A673 (cell line): ENCODE measurements at regions not wholly inside any gene's neighbourhood (a gene's known extent, or its start where the extent isn't known, plus 50 kb on each side); places are given as distances from the start of the nearest gene placed in this dataset.
"Not testable (repeated sequence)": the region's sequence is repeated elsewhere in the genome, so short reads cannot be mapped to it uniquely, and the experiment has no call there.

Experiments used
- BruUV-seq: library from RNA; stranded (reverse); fragments of 400-500 nt; replicated peaks from 2 replicates; lab custom pipeline; 2021; lab: Mats Ljungman, UMichigan
- CTCF ChIA-PET: fragments of 300-600 bp; sonication (Branson Sonifier 250); formaldehyde crosslinking; loops from one replicate; lab custom pipeline; 2022; ENCODE audit warnings: antibody characterized with exemption; lab: Charles Lee
- POLR2A ChIA-PET: fragments of 300-600 bp; sonication (Branson Sonifier 250); formaldehyde crosslinking; loops from one replicate; lab custom pipeline; 2022; ENCODE audit warnings: antibody characterized with exemption; ENCODE audit not compliant: low non-redundant PET; lab: Charles Lee
- DNase-seq: peaks from one replicate; pipeline ENCODE4 v3.0.0-alpha.2; 2015; ENCODE audit warnings: low spot score
- H3K27ac ChIP-seq: fragments of 200-600 bp; sonication (generic); 2 replicates; pipeline ENCODE4 v1.5.1; 2016; ENCODE audit warnings: mixed run types, low read depth, mild to moderate bottlenecking, mixed read lengths, antibody characterized with exemption, low read length; ENCODE audit not compliant: poor library complexity, severe bottlenecking
- H3K27me3 ChIP-seq: fragments of 200-600 bp; sonication (generic); replicated peaks from 2 replicates; pipeline ENCODE4 v1.6.1; 2017; ENCODE audit warnings: mixed run types, low read depth, mild to moderate bottlenecking, mixed read lengths, antibody characterized with exemption, low read length; ENCODE audit not compliant: insufficient read depth, poor library complexity
- H3K36me3 ChIP-seq: fragments of 200-600 bp; sonication (generic); 2 replicates; pipeline ENCODE4 v1.6.1; 2016; ENCODE audit warnings: mixed run types, mild to moderate bottlenecking, mixed read lengths, antibody characterized with exemption, low read length; ENCODE audit not compliant: insufficient read depth, poor library complexity, severe bottlenecking
- H3K4me1 ChIP-seq: fragments of 200-600 bp; sonication (generic); 2 replicates; pipeline ENCODE4 v1.6.1; 2017; ENCODE audit warnings: mixed run types, mild to moderate bottlenecking, mixed read lengths, antibody characterized with exemption, low read length; ENCODE audit not compliant: insufficient read depth, poor library complexity, severe bottlenecking
- H3K4me3 ChIP-seq: fragments of 200-600 bp; sonication (generic); 2 replicates; pipeline ENCODE4 v1.5.1; 2016; ENCODE audit warnings: low read depth, mixed run types, mild to moderate bottlenecking, mixed read lengths, low read length; ENCODE audit not compliant: poor library complexity, severe bottlenecking
- H3K9me3 ChIP-seq: fragments of 200-600 bp; sonication (generic); 2 replicates; pipeline ENCODE4 v1.6.1; 2016; ENCODE audit warnings: mixed run types, low read depth, mild to moderate bottlenecking, mixed read lengths, antibody characterized with exemption, low read length; ENCODE audit not compliant: poor library complexity, severe bottlenecking
- CTCF ChIP-seq: fragments of 300-800, 200-600 bp; sonication (generic); conservative IDR thresholded peaks from 2 replicates; pipeline ENCODE4 v1.5.1; 2017; ENCODE audit warnings: low read depth, mild to moderate bottlenecking, antibody characterized with exemption, low read length, moderate library complexity, mixed read lengths
- EZH2 ChIP-seq: fragments of 200-600 bp; sonication (generic); IDR thresholded peaks from 2 replicates; pipeline ENCODE4 v1.6.1; 2017; ENCODE audit warnings: borderline replicate concordance, low read depth, mild to moderate bottlenecking, mixed read lengths, antibody characterized with exemption, low read length; ENCODE audit not compliant: poor library complexity, severe bottlenecking
- intact Hi-C: fragments of 100-400 bp; cut with micrococcal nuclease; formaldehyde crosslinking; loops from one replicate; pipeline ENCODE4 v1.10.0; 2022; ENCODE audit not compliant: unreplicated experiment

DNA sequence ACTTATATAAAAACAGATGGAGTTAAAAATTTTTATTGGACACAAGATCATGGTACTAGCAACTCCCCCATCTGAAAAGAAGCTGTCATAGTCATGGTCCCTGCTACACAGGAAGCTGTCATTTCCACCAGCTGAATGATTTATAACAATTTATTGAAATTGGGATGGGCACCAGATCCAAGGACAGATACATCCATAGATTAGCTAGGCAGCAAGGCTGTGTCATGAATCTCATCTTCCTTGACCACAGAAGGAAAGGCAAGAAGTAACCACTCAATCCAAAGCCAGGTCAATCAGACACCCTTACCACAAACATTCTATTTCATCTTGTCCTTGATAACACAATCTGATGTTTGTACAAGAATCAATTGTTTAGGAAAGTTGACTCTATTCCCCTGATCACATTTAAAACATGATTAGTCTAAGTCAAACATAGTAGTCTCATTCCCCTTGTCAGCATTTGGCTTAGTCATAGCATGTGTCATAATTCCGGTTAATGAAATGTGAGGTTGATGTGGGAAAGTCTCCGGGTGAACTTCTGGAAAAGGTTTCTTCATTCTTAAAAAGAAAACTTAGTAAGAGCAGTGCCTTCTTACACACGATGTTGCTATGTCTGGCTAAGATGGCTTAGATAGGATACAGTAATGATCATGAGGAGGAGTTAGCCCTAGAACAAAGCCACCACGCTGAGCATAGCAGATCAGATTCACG lies 462.6 kb upstream of the PAPPA start:
- Histone ChIP-seq H3K36me3 (no peaks in the 10 kb centered on the region), H3K27me3 (no peaks in the 10 kb centered on the region), H3K4me1 (peaks cover 26% of the 10 kb centered on the region), H3K9me3 (no peaks in the 10 kb centered on the region), H3K4me3 (no peak overlapping the region), H3K27ac (no peak overlapping the region)
- ChIA-PET POLR2A (no interaction called here), CTCF (no interaction called here)
- no TSS peak for BruUV-seq
- peak; percentile 40 for DNase-seq
- no peak for TF ChIP-seq EZH2
- no peak for TF ChIP-seq CTCF
- intact Hi-C loops: loop anchor here (5.0 kb wide), 2 partner anchors 74 to 466 kb away; no protein-coding TSS in a partner anchor

- ChIA-PET POLR2A (no interaction called here), CTCF (interaction anchor here (0.7 kb wide), 1 partner anchor 19 kb away, joined by 3 read pairs; no protein-coding TSS in a partner anchor)
- DNase-seq: no peak
- intact Hi-C loops: loop anchor here (5.0 kb wide), 2 partner anchors 74 to 466 kb away; no protein-coding TSS in a partner anchor
- H3K27ac ChIP-seq: no peak overlapping the region
- no peak overlapping the region for H3K4me3 ChIP-seq
- no TSS peak for BruUV-seq
- no peak for TF ChIP-seq EZH2
- no peak for TF ChIP-seq CTCF
- H3K4me1 ChIP-seq: peaks cover 26% of the 10 kb centered on the region
- H3K9me3 ChIP-seq: no peaks in the 10 kb centered on the region
- no peaks in the 10 kb centered on the region for H3K27me3 ChIP-seq
- no peaks in the 10 kb centered on the region for H3K36me3 ChIP-seq
These were observed 461.9 kb upstream of the PAPPA start for GRCh38 chr9:115691693-115692092.

- DNase-seq, H3K4me3 ChIP-seq, H3K36me3 ChIP-seq, H3K9me3 ChIP-seq, H3K27me3 ChIP-seq, BruUV-seq, H3K27ac ChIP-seq: not testable (repeated sequence)
- intact Hi-C loops: loop anchor here (5.0 kb wide), 2 partner anchors 76 to 464 kb away; no protein-coding TSS in a partner anchor
- CTCF ChIA-PET: interaction anchor here (1.0 kb wide), 1 partner anchor 99 kb away, joined by 3 read pairs; no protein-coding TSS in a partner anchor
- peaks cover 26% of the 10 kb centered on the region for H3K4me1 ChIP-seq
- POLR2A ChIA-PET: interaction anchor here (0.6 kb wide), 1 partner anchor 97 kb away, joined by 5 read pairs; no protein-coding TSS in a partner anchor
These were observed 460.7 kb upstream of the PAPPA start for GRCh38 chr9:115692868-115693267.
